HG02870 (cell line): ENCODE measurements at regions not wholly inside any gene's neighbourhood (a gene's known extent, or its start where the extent isn't known, plus 50 kb on each side); places are given as distances from the start of the nearest gene placed in this dataset.
"Not testable (repeated sequence)": the region's sequence is repeated elsewhere in the genome, so short reads cannot be mapped to it uniquely, and the experiment has no call there.

Experiments
- ATAC-seq: cut with Tn5 transposase; IDR thresholded peaks from one replicate; pipeline ENCODE4 v1.9.1; 2021; ENCODE audit warnings: mild to moderate bottlenecking, moderate library complexity; ENCODE audit not compliant: unreplicated experiment

DNA sequence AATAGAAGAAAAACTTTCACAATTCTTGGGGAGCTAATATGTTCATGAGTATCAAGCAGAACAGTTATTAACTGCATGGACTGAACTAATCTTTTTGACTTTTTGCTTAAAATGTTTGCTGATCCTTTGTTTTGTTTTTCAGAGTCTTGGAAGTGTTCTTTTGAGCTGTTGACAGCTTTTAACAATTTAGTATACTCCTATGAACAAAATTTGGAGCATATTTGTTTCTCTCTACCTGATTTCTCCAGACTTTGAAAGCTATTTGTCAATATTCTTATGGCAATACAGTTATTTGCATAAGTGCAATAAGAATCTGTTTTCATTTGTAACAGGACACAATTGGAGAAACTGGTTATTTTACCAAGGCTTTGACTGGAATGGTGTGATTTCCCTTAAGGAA is 192.0 kb upstream of the ETV3 start:
- ATAC-seq: not testable (repeated sequence)

DNA sequence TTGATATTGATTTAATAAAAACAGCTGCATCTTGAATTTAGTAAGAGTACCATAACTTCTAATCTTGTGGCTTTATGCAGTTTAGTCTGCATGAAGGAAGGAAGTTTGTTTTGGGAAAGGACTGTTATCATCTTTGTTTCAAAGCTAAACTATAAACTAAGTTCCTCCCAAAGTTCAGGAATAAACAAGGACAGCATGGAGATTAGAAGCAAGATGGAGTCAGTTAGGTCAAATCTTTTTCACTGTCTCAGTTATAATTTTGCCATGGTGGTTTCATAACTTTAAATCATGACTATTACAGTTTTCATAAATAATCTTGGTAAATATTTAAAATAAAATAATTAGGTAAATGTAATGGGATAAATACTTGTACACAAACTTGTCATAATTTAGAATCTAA is 189.9 kb upstream of the ETV3 start:
- ATAC-seq: not testable (repeated sequence)

DNA sequence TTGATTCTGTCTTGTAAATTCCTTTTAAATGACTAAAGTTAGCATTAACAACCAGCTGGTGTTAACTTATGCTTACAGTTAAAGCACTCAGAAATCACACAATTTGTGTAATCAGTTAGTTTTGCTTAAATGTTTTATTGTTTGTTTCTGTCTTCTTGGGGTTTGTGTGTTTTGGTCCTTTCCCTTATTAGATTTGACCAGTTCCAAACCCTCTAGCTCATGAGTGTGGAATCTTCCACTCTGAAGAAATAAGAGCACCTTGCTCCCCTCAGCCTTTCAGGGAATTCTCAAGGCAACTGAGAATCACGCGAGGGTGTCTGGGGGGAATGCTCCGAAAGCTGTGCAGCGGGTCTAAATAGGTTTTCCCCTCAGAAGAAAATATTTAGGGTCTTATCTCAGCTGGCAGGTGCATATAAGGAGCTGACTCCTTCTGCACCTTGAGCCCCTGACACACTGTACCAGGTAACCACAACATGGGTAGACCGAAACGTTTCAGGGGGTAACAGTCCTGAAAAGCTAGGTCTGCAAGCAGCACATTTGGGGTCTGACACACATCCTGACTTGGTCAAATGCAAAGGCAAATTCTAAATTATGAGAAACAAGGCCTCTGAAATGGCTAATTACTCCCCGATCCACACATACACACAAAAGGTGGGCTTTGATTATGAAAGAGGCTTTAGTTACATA is 188.1 kb upstream of the ETV3 start:
- ATAC-seq: no peak

DNA sequence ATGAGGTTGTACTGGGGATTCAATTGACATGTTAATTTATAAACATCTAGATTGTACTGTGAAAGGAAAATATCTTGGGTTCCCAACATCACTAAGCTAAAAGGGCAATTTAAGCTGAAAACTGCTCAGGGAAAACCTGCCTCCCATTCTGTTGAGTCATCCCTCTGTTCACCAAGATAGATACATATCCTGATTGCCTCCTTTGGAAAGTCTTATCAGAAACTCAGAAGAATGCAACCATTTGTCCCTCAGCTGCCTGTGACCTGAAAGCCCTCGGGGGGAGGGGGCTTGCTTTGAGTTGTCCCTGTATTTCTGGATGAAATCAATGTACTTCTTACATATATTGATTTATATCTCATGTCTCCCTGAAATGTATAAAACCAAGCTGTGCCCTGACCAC is 187.0 kb upstream of the ETV3 start:
- no peak for ATAC-seq

DNA sequence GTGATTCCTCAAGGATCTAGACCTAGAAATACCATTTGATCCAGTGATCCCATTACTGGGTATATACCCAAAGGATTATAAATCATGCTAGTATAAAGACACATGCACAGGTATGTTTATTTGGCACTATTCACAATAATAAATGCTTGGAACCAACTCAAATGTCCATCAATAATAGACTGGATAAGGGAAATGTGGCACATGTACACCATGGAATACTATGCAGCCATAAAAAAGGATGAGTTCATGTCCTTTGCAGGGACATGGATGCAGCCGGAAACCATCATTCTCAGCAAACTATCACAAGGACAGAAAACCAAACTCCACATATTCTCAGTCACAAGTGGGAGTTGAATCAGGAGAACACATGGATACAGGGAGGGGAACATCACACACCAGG is 183.8 kb upstream of the ETV3 start:
- ATAC-seq: not testable (repeated sequence)

DNA sequence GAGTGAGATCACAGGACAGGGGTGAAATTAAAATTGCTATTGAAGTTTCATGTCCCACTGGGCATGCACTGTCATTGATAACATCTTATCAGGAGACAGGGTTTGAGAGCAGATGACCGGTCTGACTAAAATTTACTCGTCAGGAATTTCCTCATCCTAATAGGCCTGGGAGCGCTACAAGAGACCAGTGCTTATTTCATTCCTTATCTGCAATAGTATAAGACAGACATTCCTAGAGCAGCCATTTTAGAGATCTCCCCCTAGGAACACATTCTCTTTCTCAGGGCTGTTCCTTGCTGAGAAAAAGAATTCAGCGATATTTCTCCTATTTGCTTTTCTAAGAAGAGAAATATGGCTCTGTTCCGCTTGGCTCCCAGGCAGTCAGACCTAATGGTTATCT is 181.4 kb upstream of the ETV3 start:
- no peak for ATAC-seq

DNA sequence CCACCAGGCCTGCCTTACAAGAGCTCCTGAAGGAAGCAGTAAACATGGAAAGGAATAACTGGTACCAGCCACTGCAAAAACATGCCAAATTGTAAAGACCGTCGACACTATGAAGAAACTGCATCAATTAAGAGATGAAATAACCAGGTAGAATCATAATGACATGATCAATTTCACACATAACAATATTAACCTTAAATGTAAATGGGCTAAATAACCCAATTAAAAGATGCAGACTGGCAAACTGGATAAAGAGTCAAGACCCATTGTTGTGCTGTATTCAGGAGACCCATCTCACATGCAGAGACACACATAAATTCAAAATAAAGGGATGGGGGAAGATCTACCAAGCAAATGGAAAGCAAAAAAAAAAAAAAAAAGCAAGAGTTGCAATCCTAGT is 179.0 kb upstream of the ETV3 start:
- ATAC-seq: not testable (repeated sequence)

DNA sequence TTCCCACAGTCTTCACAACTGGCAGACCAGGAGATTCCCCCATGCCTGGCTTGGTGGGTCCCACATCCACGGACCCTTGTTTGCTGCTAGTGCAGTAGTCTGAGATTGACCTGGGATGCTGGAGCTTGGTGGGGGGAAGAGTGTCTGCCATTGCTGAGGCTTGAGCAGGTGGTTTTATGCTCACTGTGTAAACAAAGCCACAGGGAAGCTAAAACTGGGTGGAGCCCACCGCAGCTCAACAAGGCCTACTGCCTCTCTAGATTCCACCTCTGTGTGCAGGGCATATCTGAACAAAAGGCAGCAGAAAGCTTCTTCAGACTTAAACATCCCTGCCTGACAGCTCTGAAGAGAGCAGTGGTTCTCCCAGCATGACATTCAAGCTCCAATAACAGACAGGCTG is 177.3 kb upstream of the ETV3 start:
- ATAC-seq: no peak

DNA sequence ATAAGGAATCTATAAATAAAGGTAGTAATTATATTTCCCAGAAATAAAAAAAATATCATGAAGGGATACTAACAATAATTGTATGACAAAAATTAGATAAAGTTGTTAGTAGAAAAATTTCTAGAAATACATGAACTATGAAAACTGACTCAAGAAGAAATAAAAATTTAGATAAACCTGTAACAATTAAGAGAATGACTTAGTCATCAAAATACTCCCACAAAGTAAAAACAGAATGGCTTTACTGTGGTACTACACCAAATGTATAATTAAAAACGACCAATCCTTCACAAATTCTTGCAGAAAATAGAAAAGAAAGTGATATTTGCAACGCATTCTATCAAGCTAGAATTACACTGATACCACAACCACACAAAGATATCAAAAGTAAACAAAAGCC is 176.2 kb upstream of the ETV3 start:
- ATAC-seq: no peak

DNA sequence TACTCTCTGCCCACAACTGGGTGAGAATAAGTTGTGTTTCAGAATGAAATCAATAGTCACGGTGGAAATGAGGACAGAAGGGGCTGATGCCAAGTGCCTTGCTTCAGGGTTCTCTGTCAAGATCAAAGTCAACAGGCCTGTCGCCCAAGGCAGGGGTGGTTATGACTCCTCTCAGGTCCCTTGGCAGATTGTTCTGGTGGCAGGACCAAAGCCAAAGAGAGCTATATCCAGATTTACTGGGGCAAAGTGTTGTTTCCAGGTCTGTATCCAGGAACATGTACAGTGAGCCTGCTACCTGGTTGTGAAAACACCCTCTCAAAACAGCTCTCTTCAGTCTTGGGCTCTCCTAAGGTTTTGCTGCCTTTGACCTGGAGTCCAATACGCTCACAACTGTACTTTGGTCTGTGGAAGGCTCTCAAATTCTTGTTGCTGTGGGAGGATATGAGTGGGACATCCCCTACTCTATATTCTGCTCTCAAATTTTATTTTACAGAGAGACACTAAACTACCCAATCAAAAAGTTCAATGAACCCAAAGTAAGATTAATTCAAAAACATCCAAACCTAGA is 175.1 kb upstream of the ETV3 start:
- no peak for ATAC-seq

DNA sequence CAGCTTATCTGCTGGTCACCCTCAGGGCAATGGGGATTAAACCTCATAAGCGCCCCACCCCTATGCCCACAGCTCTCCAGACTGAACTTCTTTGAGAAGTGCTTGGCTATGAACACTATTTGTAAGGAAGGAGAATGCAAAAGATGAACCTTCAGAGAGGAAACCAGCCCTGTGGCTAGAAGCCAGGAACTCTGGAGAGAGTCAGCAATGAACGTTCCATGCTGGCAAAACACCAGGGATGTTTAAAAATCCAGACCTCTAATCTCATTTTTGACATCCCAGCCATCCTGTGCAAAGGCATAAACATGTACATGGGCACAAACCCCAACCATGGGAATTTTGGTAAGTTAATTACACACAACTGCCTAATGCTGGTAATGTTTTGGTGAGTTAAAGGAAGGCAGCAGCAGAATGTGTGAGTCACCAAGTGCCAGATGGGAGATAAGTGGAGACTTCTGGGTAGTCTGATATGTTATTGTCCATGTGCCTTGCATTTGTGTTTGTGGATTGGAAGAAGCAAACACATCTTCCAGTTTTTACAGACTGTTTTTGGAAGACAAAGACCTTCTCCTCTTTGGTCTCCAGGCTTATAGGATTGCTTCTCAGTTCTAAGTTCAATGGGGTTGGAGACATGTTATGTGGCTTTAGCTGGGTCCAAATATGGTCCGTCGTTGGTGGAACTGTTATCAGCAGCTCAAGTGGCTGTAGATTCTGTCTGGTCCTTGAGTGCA is 174.1 kb upstream of the ETV3 start:
- ATAC-seq: no peak

DNA sequence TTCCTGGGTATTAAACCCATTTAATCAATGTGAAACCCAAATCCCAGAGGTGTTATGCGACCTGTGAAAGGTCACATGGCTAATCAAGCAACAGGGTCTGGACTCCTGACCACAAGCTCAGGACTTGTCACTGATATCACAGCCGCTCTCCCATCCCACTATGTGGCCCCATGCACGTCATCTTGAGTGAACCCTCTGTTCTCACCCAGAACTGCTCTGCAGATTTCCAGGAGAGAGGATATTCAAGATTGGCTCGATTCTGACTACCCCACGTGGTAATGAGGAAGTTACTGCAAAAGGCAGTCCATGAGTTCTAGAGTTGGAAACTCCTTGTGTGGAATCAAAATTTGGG is 173.5 kb upstream of the ETV3 start:
- no peak for ATAC-seq

DNA sequence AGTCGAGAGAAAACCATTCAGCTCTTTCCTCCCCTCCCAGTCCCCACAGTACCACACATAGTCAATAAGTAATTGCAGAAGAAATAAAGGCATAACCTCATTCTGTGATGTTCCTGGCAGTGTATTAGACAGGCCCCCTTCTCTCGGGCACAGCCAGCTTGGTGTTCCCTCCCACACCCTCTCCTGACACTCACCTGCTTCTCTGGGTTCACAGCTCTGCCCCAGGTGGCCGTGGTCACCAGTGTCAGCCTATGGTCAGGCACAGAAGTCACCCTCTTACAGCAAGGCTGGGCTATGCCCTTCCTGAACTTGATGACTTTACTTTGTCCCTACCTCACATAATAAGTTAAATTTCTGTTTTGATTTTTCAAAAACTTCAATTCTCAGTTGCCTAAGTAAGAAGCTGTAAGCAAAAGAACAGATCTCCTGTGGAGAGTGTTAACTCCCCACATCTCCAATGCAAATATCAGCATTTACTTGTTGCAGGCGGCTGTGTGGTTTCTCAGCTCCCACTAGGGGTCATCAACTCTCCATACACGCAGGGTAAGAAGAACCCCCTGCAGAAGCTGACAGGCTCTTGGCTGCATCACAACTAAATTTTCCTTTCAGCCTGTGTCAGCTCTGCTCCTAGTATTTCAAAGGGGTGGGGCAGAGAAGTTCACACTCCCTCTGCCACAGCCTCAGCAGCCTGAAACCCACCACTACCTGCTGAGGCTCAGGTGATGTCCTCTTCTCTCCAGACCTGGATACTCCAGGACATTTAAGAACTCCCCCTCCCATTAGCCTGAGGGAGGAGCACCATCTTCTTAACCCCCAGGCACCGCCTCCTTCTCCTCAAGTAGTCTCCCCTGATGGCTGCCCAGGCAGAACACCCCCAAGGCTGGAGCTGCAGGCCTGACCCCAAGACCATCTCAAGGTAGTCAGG is 172.9 kb upstream of the ETV3 start:
- not testable (repeated sequence) for ATAC-seq

DNA sequence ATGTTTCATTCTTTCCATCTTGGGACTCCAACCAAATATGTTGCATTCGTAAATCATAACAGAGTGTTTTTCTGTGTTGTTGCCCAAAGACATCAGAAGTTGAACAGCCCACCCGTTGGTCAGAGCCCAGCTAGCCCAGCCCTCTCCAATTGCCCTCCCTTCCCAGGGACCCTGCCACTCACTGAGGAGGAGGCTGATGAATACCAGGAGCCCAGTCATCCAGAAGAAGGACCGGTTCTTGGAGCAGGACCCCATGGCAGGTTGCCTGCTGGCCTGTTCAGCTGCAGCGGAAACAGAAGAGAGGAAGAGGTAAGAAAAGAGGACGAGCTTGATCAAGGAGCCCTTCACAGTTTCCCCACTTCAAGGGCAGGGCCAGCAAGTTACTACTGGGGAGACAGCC is 172.2 kb upstream of the ETV3 start:
- no peak for ATAC-seq

DNA sequence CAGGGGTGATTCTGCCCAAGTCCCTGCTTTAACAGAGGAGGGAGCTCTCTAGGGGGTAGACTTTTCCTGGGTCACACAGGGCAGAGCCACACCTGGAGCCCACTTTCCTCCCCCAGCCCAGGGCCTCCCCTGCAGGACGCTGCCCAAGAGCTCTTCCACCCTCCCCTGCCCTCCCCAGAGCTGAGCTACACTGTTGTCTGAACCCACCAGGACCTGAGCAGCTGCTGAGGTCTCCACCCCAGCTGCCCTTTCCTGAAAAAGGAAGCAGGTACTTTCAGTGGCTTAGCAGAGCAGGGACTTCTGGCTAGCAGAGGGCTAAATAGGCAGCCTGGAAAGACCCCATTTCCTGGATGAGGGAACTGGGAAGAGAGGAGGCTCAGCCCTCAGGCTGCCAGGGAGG is 169.3 kb upstream of the ETV3 start:
- ATAC-seq: peak; percentile 50

DNA sequence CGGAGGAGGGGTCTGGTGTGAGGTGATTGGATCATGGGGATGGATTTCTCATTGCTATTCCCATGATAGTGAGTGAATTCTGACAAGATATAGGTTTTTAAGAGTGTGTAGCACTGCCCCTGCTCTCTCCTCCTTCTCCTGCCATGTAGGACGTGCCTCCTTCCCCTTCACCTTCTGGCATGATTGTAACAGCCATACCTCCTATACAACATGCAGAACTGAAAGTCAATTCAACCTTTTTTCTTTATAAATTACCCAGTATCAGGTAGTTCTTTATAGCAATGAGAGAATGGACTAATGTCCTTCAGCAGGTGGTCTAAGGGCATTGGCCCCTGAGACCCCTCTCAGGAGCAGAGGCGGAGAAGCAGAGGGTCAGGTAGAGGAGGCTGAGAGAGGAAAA is 168.7 kb upstream of the ETV3 start:
- ATAC-seq: no peak

DNA sequence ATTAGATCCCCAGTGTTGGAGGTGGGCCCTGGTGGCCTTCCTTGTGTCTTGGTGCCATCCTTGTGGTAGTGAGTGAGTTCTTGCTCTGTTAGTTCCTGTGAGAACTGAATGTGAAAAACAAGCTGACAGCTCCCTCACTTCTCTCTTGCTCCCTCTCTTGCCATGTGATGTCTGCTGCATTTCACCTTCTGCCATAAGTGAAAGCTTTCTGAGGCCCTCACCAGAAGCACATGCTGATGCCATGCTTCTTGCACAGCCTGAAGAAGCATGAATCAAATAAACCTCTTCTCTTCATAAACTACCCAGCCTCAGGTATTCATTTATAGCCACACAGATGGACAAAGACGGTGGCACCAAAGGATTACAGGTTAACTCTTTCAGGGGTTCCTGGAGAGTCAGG is 166.1 kb upstream of the ETV3 start:
- no peak for ATAC-seq

DNA sequence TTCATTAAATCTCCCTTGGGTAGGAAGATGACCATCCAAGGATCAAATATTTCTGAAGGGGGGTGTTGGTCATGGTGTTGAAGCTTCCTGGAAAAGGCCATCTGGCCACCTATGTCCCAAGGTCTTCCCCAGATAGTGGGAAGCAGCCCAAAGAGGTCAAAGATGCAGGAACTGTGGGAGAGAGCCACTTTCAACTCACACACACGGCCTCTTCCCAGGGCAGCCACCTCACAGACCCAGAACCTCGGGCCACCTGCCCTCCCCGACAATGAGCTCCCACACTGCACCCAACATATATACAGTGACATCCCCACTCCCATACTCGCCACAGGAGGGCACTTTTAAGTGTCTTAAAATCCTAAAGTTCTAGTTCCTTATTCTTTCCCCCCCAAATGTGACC is 164.5 kb upstream of the ETV3 start:
- ATAC-seq: no peak

DNA sequence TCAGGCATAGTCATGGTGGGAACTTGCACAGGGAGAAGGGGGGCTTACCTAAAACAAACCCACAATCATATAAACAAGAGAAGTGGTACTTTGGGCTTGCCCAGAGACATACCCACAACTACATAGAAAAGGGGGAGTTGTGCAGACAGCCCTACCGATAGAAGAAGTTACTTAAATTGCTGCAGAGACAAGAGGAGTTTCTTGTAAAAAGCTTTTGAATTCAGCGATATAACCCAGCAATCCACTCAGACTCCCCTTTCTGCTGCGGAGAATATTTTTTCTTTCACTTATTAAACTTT is 164.0 kb upstream of the ETV3 start:
- ATAC-seq: no peak

DNA sequence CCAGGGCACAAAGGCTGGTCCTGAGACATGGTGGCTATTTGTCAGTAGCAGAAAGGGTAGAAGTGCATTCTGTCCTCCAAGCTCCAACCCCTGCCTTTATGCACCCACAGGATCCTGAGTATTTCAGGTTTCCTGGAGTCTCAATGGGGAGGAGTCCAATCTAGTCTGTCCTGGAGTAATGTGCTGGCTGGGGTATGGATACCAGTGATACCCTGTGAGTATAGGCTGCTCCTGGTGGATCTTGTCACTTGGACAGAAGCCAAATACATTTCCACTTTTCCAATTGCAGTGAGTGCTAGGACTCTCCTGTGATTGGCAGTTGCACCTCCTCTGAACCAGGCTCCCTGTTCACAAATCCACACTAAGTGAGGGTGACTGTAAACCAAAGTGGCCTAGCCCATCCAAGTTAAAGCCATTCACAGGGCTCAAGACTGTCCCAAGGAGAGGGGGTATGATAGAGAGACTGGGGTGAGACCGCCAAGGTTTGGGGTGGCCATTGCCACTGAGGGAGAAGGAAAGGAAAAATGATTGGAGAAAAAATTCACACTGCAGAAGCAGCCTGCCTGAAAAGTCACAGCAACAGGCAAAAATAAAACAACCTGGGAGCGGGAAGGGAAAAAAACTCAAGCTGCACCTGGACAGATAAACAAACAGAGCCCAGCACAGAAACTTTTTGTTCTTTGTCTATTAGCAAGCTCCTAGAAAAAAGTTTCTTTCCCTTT is 163.4 kb upstream of the ETV3 start:
- no peak for ATAC-seq
